Peyer's patch (tissue), 4 donors: ENCODE measurements at regions not wholly inside any gene's neighbourhood (a gene's known extent, or its start where the extent isn't known, plus 50 kb on each side); places are given as distances from the start of the nearest gene placed in this dataset.

Experiments
- CTCF ChIP-seq, 6 experiments: fragments of 450-650 bp in 4 of 6; fragments of 200-600 bp in 2 of 6; sonication (generic) in 1 of 6; IDR thresholded peaks; one replicate each; pipeline ENCODE4 v1.5.1; 2017 to 2019; ENCODE audit warnings: antibody characterized with exemption in 6 of 6, mild to moderate bottlenecking in 3 of 6, moderate library complexity in 1 of 6
- POLR2A ChIP-seq, 2 donors: fragments of 450-650 bp; IDR thresholded peaks; one replicate each; pipeline ENCODE4 v1.5.1; 2017; ENCODE audit warnings: antibody characterized with exemption in 2 of 2, mild to moderate bottlenecking in 2 of 2, moderate library complexity in 2 of 2

GRCh38 chr4:182144626-182145333 lies 98.4 kb upstream of the TENM3 start:
- no peak for TF ChIP-seq POLR2A (IDR thresholded peaks at IDR 0.05)
- TF ChIP-seq CTCF (IDR thresholded peaks at IDR 0.05): no peak
